ENCODE measurements at regions not wholly inside any gene's neighbourhood (a gene's known extent, or its start where the extent isn't known, plus 50 kb on each side); places are given as distances from the start of the nearest gene placed in this dataset.

GRCh38 chr4:116064331-116064730 is 950.9 kb upstream of the NDST4 start:
- TF ChIP-seq CTCF (IDR thresholded peaks at IDR 0.05), result no peak
- TF ChIP-seq YY1 (IDR thresholded peaks at IDR 0.05; ENCODE audit: low read depth), result no peak
- TF ChIP-seq MAX (IDR thresholded peaks at IDR 0.05; ENCODE audit: low read depth), result no peak
- TF ChIP-seq NRF1 (IDR thresholded peaks at IDR 0.05; ENCODE audit: low read depth, low read length), result no peak
- TF ChIP-seq TEAD4 (IDR thresholded peaks at IDR 0.05; ENCODE audit: borderline replicate concordance, insufficient read depth), result no peak
- no peak for TF ChIP-seq ZBTB33 (IDR thresholded peaks at IDR 0.05; ENCODE audit: borderline replicate concordance, low read depth)
- TF ChIP-seq REST (IDR thresholded peaks at IDR 0.05; ENCODE audit: low read depth, low read length), result no peak
- TF ChIP-seq FOXM1 (IDR thresholded peaks at IDR 0.05; ENCODE audit: low read depth), result no peak
- TF ChIP-seq NFIC (IDR thresholded peaks at IDR 0.05; ENCODE audit: borderline replicate concordance), result no peak
- no peak for TF ChIP-seq MEF2A (IDR thresholded peaks at IDR 0.05; ENCODE audit: borderline replicate concordance, low read depth)
